ACC112 (cell line): ENCODE measurements at regions not wholly inside any gene's neighbourhood (a gene's known extent, or its start where the extent isn't known, plus 50 kb on each side); places are given as distances from the start of the nearest gene placed in this dataset.
"Not testable (repeated sequence)": the region's sequence is repeated elsewhere in the genome, so short reads cannot be mapped to it uniquely, and the experiment has no call there.

ENCODE experiments used
- H2AFZ ChIP-seq: fragments of 200-600 bp; sonication (generic); one replicate; pipeline ENCODE4 v1.6.0; 2017; ENCODE audit warnings: antibody characterized with exemption, low read length; ENCODE audit not compliant: unreplicated experiment
- H3K27ac ChIP-seq: fragments of 200-600 bp; sonication (generic); 2 replicates; pipeline ENCODE4 v1.5.1; 2014; ENCODE audit warnings: low read depth, mild to moderate bottlenecking, antibody characterized with exemption, low read length, moderate library complexity
- H3K27me3 ChIP-seq: fragments of 200-600 bp; sonication (generic); 2 replicates; pipeline ENCODE4 v1.6.1; 2014; ENCODE audit warnings: mild to moderate bottlenecking, antibody characterized with exemption, low read length, moderate library complexity, mixed read lengths; ENCODE audit not compliant: insufficient read depth
- H3K36me3 ChIP-seq: fragments of 200-600 bp; sonication (generic); 2 replicates; pipeline ENCODE4 v1.6.1; 2016; ENCODE audit warnings: mild to moderate bottlenecking, antibody characterized with exemption, low read length, moderate library complexity, mixed read lengths; ENCODE audit not compliant: insufficient read depth
- H3K4me1 ChIP-seq: fragments of 200-600 bp; sonication (generic); one replicate; pipeline ENCODE4 v1.6.1; 2016; ENCODE audit warnings: low read length, mixed read lengths; ENCODE audit not compliant: insufficient read depth, unreplicated experiment, control insufficient read depth
- H3K4me3 ChIP-seq: fragments of 200-600 bp; sonication (generic); 2 replicates; pipeline ENCODE4 v1.5.1; 2014; ENCODE audit warnings: mild to moderate bottlenecking, low read depth, low read length
- H3K79me2 ChIP-seq: fragments of 200-600 bp; sonication (generic); one replicate; pipeline ENCODE4 v1.6.0; 2016; ENCODE audit warnings: low read length; ENCODE audit not compliant: control insufficient read depth, unreplicated experiment, insufficient read depth

DNA sequence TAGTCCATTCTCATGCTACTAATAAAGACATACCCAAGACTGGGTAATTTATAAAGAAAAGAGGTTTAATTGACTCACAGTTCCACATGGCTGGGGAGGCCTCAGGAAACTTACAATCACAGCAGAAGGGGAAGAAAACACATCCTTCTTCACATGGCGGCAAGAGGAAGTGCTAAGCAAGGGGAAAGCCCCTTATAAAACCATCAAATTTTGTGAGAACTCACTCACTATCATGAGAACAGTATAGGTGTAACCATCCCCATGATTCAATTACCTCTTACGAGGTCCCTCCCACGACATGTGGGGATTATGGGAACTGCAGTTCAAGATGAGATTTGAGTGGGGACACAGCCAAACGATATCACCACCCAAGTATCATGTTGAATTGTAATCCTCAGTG is 52.7 kb upstream of the FOXO6 start:
- H2AFZ ChIP-seq, H3K27ac ChIP-seq, H3K4me1 ChIP-seq, H3K4me3 ChIP-seq, H3K36me3 ChIP-seq, H3K79me2 ChIP-seq: not testable (repeated sequence)
- peaks cover 38% of the 10 kb centered on the region for H3K27me3 ChIP-seq

DNA sequence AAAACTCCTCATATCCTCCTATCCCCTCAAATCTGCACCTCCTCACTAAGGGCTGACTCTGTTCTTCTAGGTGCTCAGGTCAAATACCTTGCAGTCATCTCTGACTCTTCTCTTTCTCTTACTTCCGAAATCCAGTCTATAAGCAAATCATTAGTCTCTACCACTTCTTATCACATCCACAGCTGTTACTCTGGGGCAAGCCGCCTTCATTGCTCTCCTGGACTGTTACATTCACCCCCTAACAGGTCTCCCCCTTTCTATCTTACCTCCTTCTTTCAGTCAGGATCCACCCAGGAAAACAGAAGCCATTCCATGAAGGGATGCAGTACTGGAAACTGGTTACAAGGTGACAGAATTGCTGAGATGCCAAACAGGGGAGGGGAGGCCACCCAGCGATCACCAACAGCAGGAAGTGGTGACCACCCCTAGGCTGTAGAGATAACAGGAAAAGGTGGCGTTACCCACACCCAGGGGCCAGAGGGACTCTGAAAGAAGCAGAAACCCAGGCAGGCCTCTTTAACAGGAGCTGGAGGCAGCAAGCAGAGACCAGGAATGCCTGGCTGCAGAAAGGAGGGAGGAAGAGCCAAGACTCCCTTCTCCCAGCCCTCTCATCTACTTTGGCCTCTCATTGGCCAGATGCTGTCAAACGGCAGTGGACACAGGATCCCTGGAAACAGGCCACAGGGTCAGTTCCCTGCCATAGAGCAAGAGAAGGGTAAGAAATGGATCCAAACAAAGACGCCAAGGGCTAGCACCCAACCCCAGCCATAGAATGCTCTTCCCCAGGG is 55.5 kb upstream of the FOXO6 start:
- Histone ChIP-seq H3K4me1 (no peaks in the 10 kb centered on the region), H3K27ac (no peak overlapping the region), H3K79me2 (no peaks in the 10 kb centered on the region), H2AFZ (no peak overlapping the region), H3K36me3 (no peaks in the 10 kb centered on the region), H3K27me3 (peaks cover 66% of the 10 kb centered on the region), H3K4me3 (no peak overlapping the region)

DNA sequence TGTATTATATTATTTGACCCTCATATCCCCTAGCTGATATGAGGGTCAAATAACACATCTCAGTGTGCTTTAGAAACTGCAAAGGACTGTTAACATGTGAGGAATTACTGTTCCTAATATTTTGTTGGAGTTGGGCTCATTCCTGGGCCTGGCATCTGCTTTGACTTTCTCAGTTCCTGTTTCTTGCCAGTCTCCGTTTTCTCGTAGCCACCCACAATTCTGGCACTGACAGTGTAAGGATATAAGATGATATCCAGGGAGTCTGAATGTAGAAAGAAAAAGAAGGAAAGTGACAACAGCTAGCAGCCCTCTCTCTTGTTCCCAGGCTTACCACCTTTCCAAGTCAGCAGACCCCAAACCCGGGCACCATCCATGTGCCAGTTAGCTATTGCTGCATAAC is 54.4 kb upstream of the SCMH1 start:
- Histone ChIP-seq H2AFZ (no peak overlapping the region), H3K4me1 (no peaks in the 10 kb centered on the region), H3K4me3 (no peak overlapping the region), H3K27me3 (peaks cover 78% of the 10 kb centered on the region), H3K36me3 (no peaks in the 10 kb centered on the region), H3K79me2 (no peaks in the 10 kb centered on the region), H3K27ac (no peak overlapping the region)

DNA sequence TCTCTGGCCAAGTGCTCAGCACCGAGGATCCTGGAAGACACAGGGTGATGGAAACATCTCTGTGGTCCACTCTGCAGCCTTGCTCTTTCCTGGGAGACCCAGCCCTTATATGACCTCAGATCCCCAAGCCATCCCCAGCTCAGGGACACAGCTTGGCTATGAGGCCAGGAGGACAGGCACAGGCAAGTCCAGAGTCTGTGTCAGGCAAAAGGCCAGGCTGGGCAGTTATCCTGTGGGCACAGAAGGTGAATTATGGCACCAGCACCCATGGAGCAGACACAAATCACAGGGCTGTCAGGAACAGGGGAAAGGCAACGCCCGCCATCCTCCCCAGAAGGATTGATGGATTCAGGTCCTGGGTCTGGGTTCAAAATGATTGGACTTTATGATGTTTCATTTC is 52.1 kb upstream of the SCMH1 start:
- Histone ChIP-seq H3K79me2 (no peaks in the 10 kb centered on the region), H3K4me1 (no peaks in the 10 kb centered on the region), H3K27ac (no peak overlapping the region), H3K27me3 (peaks cover 77% of the 10 kb centered on the region), H3K4me3 (no peak overlapping the region), H2AFZ (no peak overlapping the region), H3K36me3 (no peaks in the 10 kb centered on the region)

DNA sequence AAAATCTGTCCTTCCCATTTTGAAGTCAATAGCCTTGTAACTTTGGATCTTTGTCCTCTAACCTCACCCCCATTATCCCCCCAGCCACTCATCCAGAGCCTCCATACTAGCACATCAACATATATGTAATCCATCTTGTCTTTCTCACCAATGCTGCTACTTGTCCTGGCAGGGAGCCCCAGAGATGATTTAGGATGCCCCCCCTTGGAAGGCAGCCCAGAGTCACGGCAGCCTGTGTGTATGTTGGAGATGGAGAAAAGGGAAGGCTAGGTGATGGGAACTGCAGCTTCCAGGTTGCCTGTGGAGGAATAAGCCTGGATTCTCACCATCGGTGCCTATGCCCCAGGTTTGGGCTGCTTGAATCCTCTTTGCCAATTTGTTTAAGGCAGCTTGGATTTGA is 51.7 kb upstream of the SCMH1 start:
- Histone ChIP-seq H3K27me3 (peaks cover 73% of the 10 kb centered on the region), H2AFZ (no peak overlapping the region), H3K79me2 (no peaks in the 10 kb centered on the region)

More for the DNA sequence above, 51.7 kb upstream of the SCMH1 start:
- H3K27ac ChIP-seq = no peak overlapping the region
- H3K4me3 ChIP-seq = no peak overlapping the region
- H3K4me1 ChIP-seq = no peaks in the 10 kb centered on the region
- H3K36me3 ChIP-seq = no peaks in the 10 kb centered on the region
